Neuronal stem cell (in vitro differentiated cells): ENCODE measurements at regions not wholly inside any gene's neighbourhood (a gene's known extent, or its start where the extent isn't known, plus 50 kb on each side); places are given as distances from the start of the nearest gene placed in this dataset.

ENCODE experiments used
- DNase-seq: peaks from one replicate; pipeline ENCODE4 v3.0.0-alpha.2; 2013; ENCODE audit warnings: low spot score
- H2AFZ ChIP-seq: one replicate; pipeline ENCODE4 v1.6.1; 2013; ENCODE audit warnings: mild to moderate bottlenecking, low read length, inconsistent platforms
- H2AK5ac ChIP-seq: 2 replicates; pipeline ENCODE4 v1.6.1; 2013; ENCODE audit warnings: low read depth, mild to moderate bottlenecking, inconsistent platforms, low read length, moderate library complexity, mixed read lengths
- H2BK120ac ChIP-seq: 2 replicates; pipeline ENCODE4 v1.6.1; 2013; ENCODE audit warnings: low read depth, mild to moderate bottlenecking, inconsistent platforms, low read length, moderate library complexity, mixed read lengths
- H2BK12ac ChIP-seq: one replicate; pipeline ENCODE4 v1.6.1; 2013; ENCODE audit warnings: low read length, inconsistent platforms
- H2BK15ac ChIP-seq: 2 replicates; pipeline ENCODE4 v1.6.1; 2013; ENCODE audit warnings: mild to moderate bottlenecking, low read length, inconsistent platforms, mixed read lengths
- H2BK5ac ChIP-seq: one replicate; pipeline ENCODE4 v1.6.1; 2013; ENCODE audit warnings: inconsistent platforms, mild to moderate bottlenecking, low read length, moderate library complexity
- H3K14ac ChIP-seq: one replicate; pipeline ENCODE4 v1.6.1; 2013; ENCODE audit warnings: low read length, inconsistent platforms
- H3K18ac ChIP-seq: 2 replicates; pipeline ENCODE4 v1.6.1; 2013; ENCODE audit warnings: low read length, inconsistent platforms
- H3K23ac ChIP-seq: 2 replicates; pipeline ENCODE4 v1.6.1; 2013; ENCODE audit warnings: low read depth, mild to moderate bottlenecking, mixed read lengths, low read length, inconsistent platforms; ENCODE audit not compliant: poor library complexity
- H3K27ac ChIP-seq: replicated peaks from 3 replicates; pipeline ENCODE4 v1.5.1; 2013; ENCODE audit warnings: low read length, inconsistent platforms
- H3K27me3 ChIP-seq, 3 experiments: 2 replicates each; pipeline ENCODE4 v1.6.1; 2013; ENCODE audit warnings: low read length in 3 of 3, mild to moderate bottlenecking in 2 of 3, inconsistent platforms in 1 of 3, low read depth in 1 of 3, mixed read lengths in 1 of 3, moderate library complexity in 1 of 3; ENCODE audit not compliant: control insufficient read depth in 3 of 3, insufficient read depth in 3 of 3
- H3K36me3 ChIP-seq, 2 donors: replicated peaks in 1 of 2; 2 replicates each; pipeline ENCODE4 v1.6.1; 2013; ENCODE audit warnings: low read length in 2 of 2; ENCODE audit not compliant: control insufficient read depth in 2 of 2, insufficient read depth in 2 of 2
- H3K4ac ChIP-seq: 2 replicates; pipeline ENCODE4 v1.6.1; 2013; ENCODE audit warnings: inconsistent platforms, mild to moderate bottlenecking, low read length, moderate library complexity
- H3K4me1 ChIP-seq, 2 donors: 1 replicate in 1 of 2; 2 replicates in 1 of 2; pipeline ENCODE4 v1.6.1; 2013; ENCODE audit warnings: low read length in 2 of 2, low read depth in 1 of 2; ENCODE audit not compliant: control insufficient read depth in 2 of 2, insufficient read depth in 1 of 2
- H3K4me2 ChIP-seq: one replicate; pipeline ENCODE4 v1.6.1; 2013; ENCODE audit warnings: mild to moderate bottlenecking, low read length, inconsistent platforms; ENCODE audit not compliant: insufficient read depth, poor library complexity, severe bottlenecking
- H3K4me3 ChIP-seq, 2 donors: 2 replicates each; pipeline ENCODE4 v1.5.1; 2013; ENCODE audit warnings: low read length in 2 of 2, mild to moderate bottlenecking in 2 of 2, inconsistent platforms in 1 of 2, moderate library complexity in 1 of 2
- H3K79me1 ChIP-seq: one replicate; pipeline ENCODE4 v1.6.1; 2013; ENCODE audit warnings: low read depth, mild to moderate bottlenecking, inconsistent platforms, low read length, moderate library complexity
- H3K9ac ChIP-seq: one replicate; pipeline ENCODE4 v1.6.1; 2013; ENCODE audit warnings: mild to moderate bottlenecking, low read depth, low read length, inconsistent platforms; ENCODE audit not compliant: poor library complexity
- H3K9me3 ChIP-seq, 2 donors: replicated peaks in 1 of 2; 2 replicates each; pipeline versions ENCODE3 to v1.6.1; 2013; ENCODE audit warnings: low read length in 2 of 2, mild to moderate bottlenecking in 2 of 2, inconsistent platforms in 1 of 2, low read depth in 1 of 2, mixed read lengths in 1 of 2, moderate library complexity in 1 of 2; ENCODE audit not compliant: control insufficient read depth in 2 of 2, insufficient read depth in 1 of 2
- H4K8ac ChIP-seq: one replicate; pipeline ENCODE4 v1.6.1; 2013; ENCODE audit warnings: low read depth, mild to moderate bottlenecking, inconsistent platforms, low read length, moderate library complexity
- H4K91ac ChIP-seq: one replicate; pipeline ENCODE4 v1.6.1; 2013; ENCODE audit warnings: low read length, low read depth, mild to moderate bottlenecking, inconsistent platforms; ENCODE audit not compliant: poor library complexity
- WGBS, 2 donors: extraction: QIAGEN DNeasy Blood & Tissue Kit; methylation state at CpG; one replicate each; pipeline ENCODE4 v1.1.7; 2013; ENCODE audit warnings: missing lambda C conversion rate in 2 of 2, mixed read lengths in 1 of 2; ENCODE audit not compliant: insufficient read length in 2 of 2, insufficient replicate concordance in 1 of 2; ENCODE audit errors: extremely low coverage in 2 of 2; 5-methylcytosine and 5-hydroxymethylcytosine counted together

DNA sequence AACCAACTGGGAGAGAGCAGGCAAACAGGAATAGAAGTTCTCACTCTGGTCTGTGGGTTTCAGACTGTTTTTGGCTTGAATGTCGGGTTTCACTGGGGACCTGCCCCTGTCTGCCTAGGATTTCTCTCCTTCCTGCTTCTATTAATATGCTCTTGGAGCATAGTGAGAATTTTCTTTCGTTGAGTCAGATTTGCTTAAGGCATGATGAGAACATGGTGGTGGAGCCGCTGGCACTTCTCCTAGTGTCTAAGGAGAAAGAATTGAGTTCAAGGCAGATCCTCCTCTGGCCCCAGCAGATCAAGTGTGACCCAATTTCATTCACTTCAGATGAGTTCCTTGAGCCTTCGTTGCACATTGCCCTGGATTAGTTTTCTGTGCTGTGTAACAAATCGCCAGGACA, 103.9 kb upstream of the HS6ST1 start:
- H2BK15ac ChIP-seq = no peak overlapping the region
- no peak overlapping the region for H2BK5ac ChIP-seq
- no peak overlapping the region for H3K4ac ChIP-seq
- no peak overlapping the region for H2BK12ac ChIP-seq
- no peak overlapping the region for H4K8ac ChIP-seq
- H3K14ac ChIP-seq = no peak overlapping the region
- no peak overlapping the region for H4K91ac ChIP-seq
- no peak overlapping the region for H3K27ac ChIP-seq
- H3K4me3 ChIP-seq = no peak overlapping the region
- no peak overlapping the region for H3K23ac ChIP-seq
- H2BK120ac ChIP-seq = no peak overlapping the region
- WGBS, 2 donors = no CpG with 5 or more reads among the region's 5 CpGs
- peaks cover 3 to 9% of the 10 kb centered on the region in 2 donors for H3K4me1 ChIP-seq
- H3K36me3 ChIP-seq = no peaks in the 10 kb centered on the region
- no peak overlapping the region for H2AFZ ChIP-seq
- DNase-seq = no peak
- H3K4me2 ChIP-seq = no peak overlapping the region
- H3K18ac ChIP-seq = no peak overlapping the region
- H3K79me1 ChIP-seq = no peaks in the 10 kb centered on the region
- no peak overlapping the region for H2AK5ac ChIP-seq
- peaks cover 8 to 24% of the 10 kb centered on the region in 2 donors for H3K9me3 ChIP-seq
- H3K9ac ChIP-seq = no peak overlapping the region
- H3K27me3 ChIP-seq = no peaks in the 10 kb centered on the region

DNA sequence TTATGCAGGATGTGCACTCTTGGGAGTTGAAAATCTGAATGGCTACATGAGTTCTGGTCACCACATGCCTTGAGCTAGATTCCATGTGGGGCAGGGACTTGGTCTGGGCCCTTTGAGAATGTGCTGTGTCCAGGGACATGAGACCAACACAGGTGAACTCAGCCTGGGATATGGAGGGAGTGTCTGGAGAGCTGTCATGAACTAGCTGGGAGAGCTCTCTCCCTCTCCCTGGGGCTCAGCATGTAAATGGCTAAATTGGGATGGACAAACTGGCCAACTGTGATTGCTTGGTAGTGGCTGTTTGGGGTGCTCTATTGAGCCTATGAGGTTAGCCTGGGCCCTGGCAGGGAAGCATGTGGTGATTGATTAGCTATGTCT, 105.1 kb upstream of the HS6ST1 start:
- Histone ChIP-seq H3K18ac (no peak overlapping the region), H3K36me3 (no peaks in the 10 kb centered on the region), H3K4me1 (peaks cover 3 to 9% of the 10 kb centered on the region in 2 donors), H3K27ac (no peak overlapping the region), H2BK5ac (no peak overlapping the region), H4K91ac (no peak overlapping the region), H3K14ac (no peak overlapping the region), H3K27me3 (no peaks in the 10 kb centered on the region), H3K23ac (no peak overlapping the region), H2AK5ac (no peak overlapping the region), H3K79me1 (no peaks in the 10 kb centered on the region), H4K8ac (no peak overlapping the region), H3K9ac (no peak overlapping the region), H2BK120ac (no peak overlapping the region), H3K9me3 (peaks cover 8 to 24% of the 10 kb centered on the region in 2 donors), H2AFZ (no peak overlapping the region), H2BK15ac (peak overlapping the region; percentile 38), H2BK12ac (no peak overlapping the region), H3K4ac (no peak overlapping the region), H3K4me2 (no peak overlapping the region), H3K4me3 (no peak overlapping the region)
- DNase-seq = no peak

GRCh38 chr2:128424406-128425171, 105.9 kb upstream of the HS6ST1 start:
- Histone ChIP-seq H3K4me3 (no peak overlapping the region), H3K79me1 (no peaks in the 10 kb centered on the region), H3K4ac (no peak overlapping the region), H2BK12ac (no peak overlapping the region), H4K91ac (no peak overlapping the region), H3K14ac (no peak overlapping the region), H3K27me3 (no peaks in the 10 kb centered on the region), H3K4me1 (peaks cover 3 to 9% of the 10 kb centered on the region in 2 donors), H2AFZ (no peak overlapping the region), H2BK120ac (no peak overlapping the region), H2AK5ac (peak overlapping the region; percentile 3), H4K8ac (no peak overlapping the region), H3K36me3 (no peaks in the 10 kb centered on the region), H3K4me2 (no peak overlapping the region), H3K9me3 (peaks cover 8 to 24% of the 10 kb centered on the region in 2 donors), H3K27ac (no peak overlapping the region), H2BK5ac (no peak overlapping the region), H3K18ac (peak overlapping the region; percentile 42), H2BK15ac (no peak overlapping the region), H3K9ac (no peak overlapping the region), H3K23ac (no peak overlapping the region)
- DNase-seq = no peak
- WGBS, 2 donors = no CpG with 5 or more reads among the region's 11 CpGs

DNA sequence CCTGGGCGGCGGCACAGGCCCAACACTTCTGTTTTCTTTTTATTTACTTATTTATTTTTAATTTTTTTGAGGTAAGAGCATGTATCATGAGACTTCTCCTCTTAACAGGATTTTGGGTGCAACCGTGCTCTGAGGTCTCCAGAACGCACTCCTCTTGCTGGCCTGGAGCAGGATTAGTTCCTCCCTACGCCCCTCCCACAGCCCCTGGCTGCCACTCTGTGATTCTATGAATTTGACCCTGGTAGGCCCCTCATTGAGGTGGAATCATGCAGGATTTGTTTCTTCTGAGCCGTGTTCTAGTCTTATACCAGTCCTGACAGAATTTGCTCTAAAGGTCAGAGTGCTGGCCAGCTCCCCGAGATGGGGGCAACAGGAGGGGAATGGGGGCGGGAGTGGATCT, 106.5 kb upstream of the HS6ST1 start:
- Histone ChIP-seq H3K36me3 (no peaks in the 10 kb centered on the region), H3K23ac (no peak overlapping the region), H2BK15ac (no peak overlapping the region), H2BK5ac (no peak overlapping the region), H3K4me3 (no peak overlapping the region), H3K79me1 (no peaks in the 10 kb centered on the region), H3K4me2 (no peak overlapping the region), H2BK120ac (no peak overlapping the region), H2AFZ (no peak overlapping the region), H3K9ac (no peak overlapping the region), H3K4ac (no peak overlapping the region), H4K8ac (no peak overlapping the region), H3K27me3 (no peaks in the 10 kb centered on the region), H2AK5ac (peak overlapping the region; percentile 3), H3K27ac (no peak overlapping the region), H3K9me3 (peaks cover 6 to 23% of the 10 kb centered on the region in 2 donors), H2BK12ac (no peak overlapping the region), H3K14ac (no peak overlapping the region), H4K91ac (no peak overlapping the region), H3K18ac (no peak overlapping the region), H3K4me1 (peaks cover 3 to 9% of the 10 kb centered on the region in 2 donors)
- WGBS, 2 donors = no CpG with 5 or more reads among the region's 8 CpGs
- DNase-seq = no peak
